Transverse colon (tissue), 4 donors: ENCODE measurements at regions not wholly inside any gene's neighbourhood (a gene's known extent, or its start where the extent isn't known, plus 50 kb on each side); places are given as distances from the start of the nearest gene placed in this dataset.

Experiments used
- CTCF ChIP-seq, 5 experiments: fragments of 200-600 bp in 3 of 5; fragments of 450-650 bp in 2 of 5; sonication (generic) in 3 of 5; IDR thresholded peaks; 1 replicate in 2 of 5; 2 replicates in 3 of 5; pipeline ENCODE4 v1.5.1; 2016 to 2017; ENCODE audit warnings: antibody characterized with exemption in 5 of 5, inconsistent platforms in 3 of 5, mild to moderate bottlenecking in 2 of 5, moderate library complexity in 1 of 5
- EP300 ChIP-seq: sonication (generic); formaldehyde crosslinking; IDR thresholded peaks from one replicate; pipeline ENCODE4 v1.6.1; 2017; ENCODE audit warnings: antibody characterized with exemption, low read depth
- POLR2A ChIP-seq: fragments of 450-650 bp; IDR thresholded peaks from one replicate; pipeline ENCODE4 v1.6.1; 2016; ENCODE audit warnings: antibody characterized with exemption, mild to moderate bottlenecking, moderate library complexity
- POLR2AphosphoS5 ChIP-seq, 3 donors: sonication (generic); formaldehyde crosslinking; IDR thresholded peaks; one replicate each; pipeline ENCODE4 v1.6.1; 2016; ENCODE audit warnings: antibody characterized with exemption in 3 of 3

GRCh38 chr4:153852501-153852900, 63.6 kb upstream of the SFRP2 start:
- TF ChIP-seq CTCF (IDR thresholded peaks at IDR 0.05) (no peak), POLR2A (no peak), POLR2AphosphoS5 (IDR thresholded peaks at IDR 0.05) (no peak), EP300 (no peak)
